ENCODE measurements at regions not wholly inside any gene's neighbourhood (a gene's known extent, or its start where the extent isn't known, plus 50 kb on each side); places are given as distances from the start of the nearest gene placed in this dataset.

DNA sequence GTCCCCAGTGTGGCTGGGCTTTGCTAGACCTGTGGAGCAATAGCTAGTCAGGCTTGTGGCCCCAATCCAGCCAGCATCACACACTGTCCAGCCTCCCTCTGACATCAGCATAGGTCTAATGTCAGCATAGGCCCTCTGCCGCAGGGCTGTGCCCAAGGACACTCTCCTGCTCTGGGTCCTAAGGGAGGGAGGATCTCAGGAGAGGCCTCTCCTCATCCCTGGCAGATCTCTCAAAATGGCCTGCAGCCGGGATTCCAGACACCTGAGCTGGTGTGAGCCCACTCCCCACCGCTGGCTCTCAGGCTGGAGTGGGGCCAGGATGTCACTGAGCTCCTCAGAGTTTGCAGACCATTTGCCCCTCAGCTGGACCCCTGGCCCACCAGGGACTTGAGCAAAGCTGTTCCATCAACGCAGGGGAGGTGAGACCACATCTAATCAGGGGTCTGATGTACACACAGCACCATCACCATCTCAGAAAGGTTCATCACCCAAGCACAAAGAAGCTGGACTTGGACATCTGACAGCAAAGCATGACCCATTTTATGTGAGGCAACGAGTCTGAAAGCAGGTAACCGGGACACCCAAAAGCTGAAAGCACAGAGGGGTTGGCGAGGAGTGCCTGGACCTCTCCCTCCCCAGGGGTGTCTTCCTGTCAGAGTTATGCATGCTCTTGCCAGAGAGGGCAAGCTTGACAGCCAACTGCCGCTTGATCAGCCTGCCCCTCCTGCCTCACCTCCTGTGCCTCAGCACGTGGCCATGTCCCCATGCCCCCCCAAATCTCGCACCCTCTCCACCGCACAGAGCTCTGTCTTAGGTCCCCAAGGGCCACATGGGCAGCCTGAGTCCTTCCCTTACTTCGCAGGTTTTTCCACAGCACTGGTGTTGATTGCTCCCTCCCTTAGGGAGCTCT is 69.7 kb upstream of the SEPTIN5 start:
- TF ChIP-seq, protein P1, sequence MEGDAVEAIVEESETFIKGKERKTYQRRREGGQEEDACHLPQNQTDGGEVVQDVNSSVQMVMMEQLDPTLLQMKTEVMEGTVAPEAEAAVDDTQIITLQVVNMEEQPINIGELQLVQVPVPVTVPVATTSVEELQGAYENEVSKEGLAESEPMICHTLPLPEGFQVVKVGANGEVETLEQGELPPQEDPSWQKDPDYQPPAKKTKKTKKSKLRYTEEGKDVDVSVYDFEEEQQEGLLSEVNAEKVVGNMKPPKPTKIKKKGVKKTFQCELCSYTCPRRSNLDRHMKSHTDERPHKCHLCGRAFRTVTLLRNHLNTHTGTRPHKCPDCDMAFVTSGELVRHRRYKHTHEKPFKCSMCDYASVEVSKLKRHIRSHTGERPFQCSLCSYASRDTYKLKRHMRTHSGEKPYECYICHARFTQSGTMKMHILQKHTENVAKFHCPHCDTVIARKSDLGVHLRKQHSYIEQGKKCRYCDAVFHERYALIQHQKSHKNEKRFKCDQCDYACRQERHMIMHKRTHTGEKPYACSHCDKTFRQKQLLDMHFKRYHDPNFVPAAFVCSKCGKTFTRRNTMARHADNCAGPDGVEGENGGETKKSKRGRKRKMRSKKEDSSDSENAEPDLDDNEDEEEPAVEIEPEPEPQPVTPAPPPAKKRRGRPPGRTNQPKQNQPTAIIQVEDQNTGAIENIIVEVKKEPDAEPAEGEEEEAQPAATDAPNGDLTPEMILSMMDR (IDR thresholded peaks at IDR 0.05) = no peak
- TF ChIP-seq EZH2phosphoT487 (IDR thresholded peaks at IDR 0.05) = no peak
